OCI-LY1 (cell line): ENCODE measurements at regions not wholly inside any gene's neighbourhood (a gene's known extent, or its start where the extent isn't known, plus 50 kb on each side); places are given as distances from the start of the nearest gene placed in this dataset.

Source experiments
- H2AFZ ChIP-seq: fragments of 200-600 bp; sonication (generic), shearing (Covaris generic); 2 replicates; pipeline ENCODE4 v1.6.0; 2014; ENCODE audit warnings: antibody characterized with exemption, mild to moderate bottlenecking, low read length
- H3F3A ChIP-seq: fragments of 200-600 bp; sonication (generic), shearing (Covaris generic); 2 replicates; pipeline ENCODE4 v1.6.0; 2014; ENCODE audit warnings: mild to moderate bottlenecking, antibody characterized with exemption, low read length, moderate library complexity; ENCODE audit not compliant: insufficient read depth
- H3K27ac ChIP-seq: fragments of 200-600 bp; sonication (generic); 2 replicates; pipeline ENCODE4 v1.5.1; 2014; ENCODE audit warnings: low read length, mixed run types, mild to moderate bottlenecking, low read depth; ENCODE audit not compliant: poor library complexity, severe bottlenecking
- H3K27me3 ChIP-seq: fragments of 200-600 bp; sonication (generic); 2 replicates; pipeline ENCODE4 v1.6.0; 2014; ENCODE audit warnings: antibody characterized with exemption, mild to moderate bottlenecking, low read length, moderate library complexity; ENCODE audit not compliant: insufficient read depth
- H3K36me3 ChIP-seq: fragments of 200-600 bp; sonication (generic); 2 replicates; pipeline ENCODE4 v1.6.1; 2014; ENCODE audit warnings: mild to moderate bottlenecking, antibody characterized with exemption, low read length, moderate library complexity, mixed read lengths; ENCODE audit not compliant: insufficient read depth
- H3K4me1 ChIP-seq: fragments of 200-600 bp; sonication (generic); 2 replicates; pipeline ENCODE4 v1.5.1; 2014; ENCODE audit warnings: mild to moderate bottlenecking, low read length, moderate library complexity; ENCODE audit not compliant: insufficient read depth, severe bottlenecking
- H3K4me2 ChIP-seq: fragments of 200-600 bp; sonication (generic), shearing (Covaris generic); 2 replicates; pipeline ENCODE4 v1.6.1; 2014; ENCODE audit warnings: low read length
- H3K4me3 ChIP-seq: fragments of 200-600 bp; sonication (generic); 2 replicates; pipeline ENCODE4 v1.5.1; 2014; ENCODE audit warnings: low read length, low read depth, mild to moderate bottlenecking, mixed read lengths; ENCODE audit not compliant: poor library complexity, severe bottlenecking
- H3K79me2 ChIP-seq: fragments of 200-600 bp; shearing (Covaris generic); 2 replicates; pipeline ENCODE4 v1.6.1; 2016; ENCODE audit warnings: mixed run types, low read length, mixed read lengths; ENCODE audit not compliant: insufficient read depth
- H3K9ac ChIP-seq: fragments of 200-600 bp; sonication (generic), shearing (Covaris generic); 2 replicates; pipeline ENCODE4 v1.6.1; 2014; ENCODE audit warnings: mild to moderate bottlenecking, low read length, mixed read lengths
- H3K9me2 ChIP-seq: fragments of 200-600 bp; sonication (generic), shearing (Covaris generic); 2 replicates; pipeline ENCODE4 v1.6.1; 2014; ENCODE audit warnings: low read depth, mild to moderate bottlenecking, low read length, mixed read lengths
- H3K9me3 ChIP-seq: fragments of 200-600 bp; shearing (Covaris generic); 2 replicates; pipeline ENCODE4 v1.6.1; 2014; ENCODE audit warnings: low read length, mixed read lengths
- H4K20me1 ChIP-seq: fragments of 200-600 bp; sonication (generic), shearing (Covaris generic); 2 replicates; pipeline ENCODE4 v1.6.0; 2016; ENCODE audit warnings: mild to moderate bottlenecking, low read length; ENCODE audit not compliant: insufficient read depth
- CTCF ChIP-seq: fragments of 200-600 bp; sonication (generic), shearing (Covaris generic); IDR thresholded peaks from 2 replicates; pipeline ENCODE4 v1.5.1; 2017; ENCODE audit warnings: mild to moderate bottlenecking, antibody characterized with exemption, low read length, moderate library complexity, mixed read lengths
- EZH2 ChIP-seq: fragments of 200-600 bp; sonication (generic), shearing (Covaris generic); IDR thresholded peaks from 2 replicates; pipeline ENCODE4 v1.8.0; 2017; ENCODE audit warnings: borderline replicate concordance, mixed run types, mild to moderate bottlenecking, antibody characterized with exemption, low read length, moderate library complexity, mixed read lengths

- TF ChIP-seq EZH2 (no peak), CTCF (no peak)
- no peak overlapping the region for H3K27ac ChIP-seq
- H4K20me1 ChIP-seq = no peaks in the 10 kb centered on the region
- H3K4me2 ChIP-seq = no peak overlapping the region
- H3K9me3 ChIP-seq = no peaks in the 10 kb centered on the region
- no peak overlapping the region for H3K9ac ChIP-seq
- no peak overlapping the region for H3K4me3 ChIP-seq
- no peak overlapping the region for H2AFZ ChIP-seq
- no peaks in the 10 kb centered on the region for H3K79me2 ChIP-seq
- H3K27me3 ChIP-seq = no peaks in the 10 kb centered on the region
- no peaks in the 10 kb centered on the region for H3K9me2 ChIP-seq
- no peaks in the 10 kb centered on the region for H3K36me3 ChIP-seq
- H3F3A ChIP-seq = no peaks in the 10 kb centered on the region
- no peaks in the 10 kb centered on the region for H3K4me1 ChIP-seq
Observed at GRCh38 chr1:184210031-184210430, 158.5 kb downstream of the TSEN15 start.

- H4K20me1 ChIP-seq = no peaks in the 10 kb centered on the region
- no peak overlapping the region for H2AFZ ChIP-seq
- no peaks in the 10 kb centered on the region for H3K27me3 ChIP-seq
- H3K9me2 ChIP-seq = no peaks in the 10 kb centered on the region
- no peak for TF ChIP-seq EZH2
- TF ChIP-seq CTCF = no peak
- no peaks in the 10 kb centered on the region for H3K36me3 ChIP-seq
- no peaks in the 10 kb centered on the region for H3K79me2 ChIP-seq
- no peak overlapping the region for H3K4me3 ChIP-seq
- H3K27ac ChIP-seq = no peak overlapping the region
- no peaks in the 10 kb centered on the region for H3K9me3 ChIP-seq
- H3K4me2 ChIP-seq = no peak overlapping the region
- H3F3A ChIP-seq = no peaks in the 10 kb centered on the region
- H3K9ac ChIP-seq = no peak overlapping the region
- H3K4me1 ChIP-seq = no peaks in the 10 kb centered on the region
Observed at GRCh38 chr1:184210862-184211261, 159.3 kb downstream of the TSEN15 start.

GRCh38 chr1:184212649-184213314, 161.3 kb downstream of the TSEN15 start:
- H3K4me2 ChIP-seq = no peak overlapping the region
- H3K9ac ChIP-seq = no peak overlapping the region
- H3K9me3 ChIP-seq = no peaks in the 10 kb centered on the region
- no peak overlapping the region for H3K4me3 ChIP-seq
- TF ChIP-seq EZH2 (no peak), CTCF (no peak)
- H3K4me1 ChIP-seq = no peaks in the 10 kb centered on the region
- H3K36me3 ChIP-seq = no peaks in the 10 kb centered on the region
- no peaks in the 10 kb centered on the region for H3K79me2 ChIP-seq
- no peak overlapping the region for H3K27ac ChIP-seq
- no peaks in the 10 kb centered on the region for H3K9me2 ChIP-seq
- no peaks in the 10 kb centered on the region for H3F3A ChIP-seq
- no peaks in the 10 kb centered on the region for H4K20me1 ChIP-seq
- H3K27me3 ChIP-seq = no peaks in the 10 kb centered on the region
- no peak overlapping the region for H2AFZ ChIP-seq
